ENCODE measurements at regions not wholly inside any gene's neighbourhood (a gene's known extent, or its start where the extent isn't known, plus 50 kb on each side); places are given as distances from the start of the nearest gene placed in this dataset.

DNA sequence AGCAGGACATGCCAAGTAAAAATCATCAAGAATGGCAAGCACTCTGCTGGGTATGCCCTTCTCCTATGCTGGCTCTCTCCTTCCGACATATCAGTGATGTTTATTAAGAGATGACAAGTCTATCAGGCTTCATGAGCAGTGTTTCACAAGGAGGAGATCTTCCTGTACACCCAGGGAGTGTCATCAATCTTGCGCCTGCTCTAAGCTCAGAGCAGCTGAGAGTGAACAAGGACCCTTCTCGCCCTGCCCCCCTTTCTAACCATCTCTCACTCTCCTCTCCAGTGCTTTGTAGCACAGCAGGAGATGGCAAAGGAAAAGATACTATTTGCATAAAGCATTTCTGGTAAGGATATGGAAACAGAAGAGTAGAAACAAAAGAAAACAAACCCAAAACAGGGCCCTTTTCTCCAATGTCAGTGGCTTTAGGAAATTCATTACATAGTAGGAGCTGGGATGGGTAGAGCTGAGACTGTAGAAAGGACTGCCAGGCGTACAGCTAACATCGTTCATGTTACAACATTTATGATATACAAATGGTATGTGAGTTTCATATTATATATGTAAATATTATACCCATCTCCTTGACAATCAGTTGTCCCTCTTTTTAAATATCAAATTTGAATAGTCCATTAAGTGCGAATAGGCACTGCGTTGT, 201.7 kb downstream of the NUF2 start:
- TF ChIP-seq NR2C2 (IDR thresholded peaks at IDR 0.05; ENCODE audit: borderline replicate concordance, control insufficient read depth, insufficient read length, low read depth) (no peak), SIN3A (IDR thresholded peaks at IDR 0.05; ENCODE audit: low read depth, low read length) (no peak), JUND (IDR thresholded peaks at IDR 0.05; ENCODE audit: low read depth, low read length) (no peak), TARDBP (IDR thresholded peaks at IDR 0.05; ENCODE audit: borderline replicate concordance) (no peak), BHLHE40 (IDR thresholded peaks at IDR 0.05; ENCODE audit: borderline replicate concordance in 1 of 2, low read depth in 2 of 2, low read length in 1 of 2) (no peak), RCOR1 (conservative IDR thresholded peaks at IDR 0.05; ENCODE audit: low read depth, low read length) (no peak), YY1 (IDR thresholded peaks at IDR 0.05; ENCODE audit: low read depth, low read length) (no peak), SREBF1 (IDR thresholded peaks at IDR 0.05; ENCODE audit: low read length) (no peak)
- TF ChIP-seq, protein P1, sequence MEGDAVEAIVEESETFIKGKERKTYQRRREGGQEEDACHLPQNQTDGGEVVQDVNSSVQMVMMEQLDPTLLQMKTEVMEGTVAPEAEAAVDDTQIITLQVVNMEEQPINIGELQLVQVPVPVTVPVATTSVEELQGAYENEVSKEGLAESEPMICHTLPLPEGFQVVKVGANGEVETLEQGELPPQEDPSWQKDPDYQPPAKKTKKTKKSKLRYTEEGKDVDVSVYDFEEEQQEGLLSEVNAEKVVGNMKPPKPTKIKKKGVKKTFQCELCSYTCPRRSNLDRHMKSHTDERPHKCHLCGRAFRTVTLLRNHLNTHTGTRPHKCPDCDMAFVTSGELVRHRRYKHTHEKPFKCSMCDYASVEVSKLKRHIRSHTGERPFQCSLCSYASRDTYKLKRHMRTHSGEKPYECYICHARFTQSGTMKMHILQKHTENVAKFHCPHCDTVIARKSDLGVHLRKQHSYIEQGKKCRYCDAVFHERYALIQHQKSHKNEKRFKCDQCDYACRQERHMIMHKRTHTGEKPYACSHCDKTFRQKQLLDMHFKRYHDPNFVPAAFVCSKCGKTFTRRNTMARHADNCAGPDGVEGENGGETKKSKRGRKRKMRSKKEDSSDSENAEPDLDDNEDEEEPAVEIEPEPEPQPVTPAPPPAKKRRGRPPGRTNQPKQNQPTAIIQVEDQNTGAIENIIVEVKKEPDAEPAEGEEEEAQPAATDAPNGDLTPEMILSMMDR (IDR thresholded peaks at IDR 0.05 in 2 of 3, conservative IDR thresholded peaks at IDR 0.05 in 1 of 3; ENCODE audit: control insufficient read depth in 2 of 3, extremely low read depth in 1 of 3, insufficient read depth in 1 of 3, low read depth in 3 of 3, low read length in 3 of 3): no peak
- TF ChIP-seq, protein P2, sequence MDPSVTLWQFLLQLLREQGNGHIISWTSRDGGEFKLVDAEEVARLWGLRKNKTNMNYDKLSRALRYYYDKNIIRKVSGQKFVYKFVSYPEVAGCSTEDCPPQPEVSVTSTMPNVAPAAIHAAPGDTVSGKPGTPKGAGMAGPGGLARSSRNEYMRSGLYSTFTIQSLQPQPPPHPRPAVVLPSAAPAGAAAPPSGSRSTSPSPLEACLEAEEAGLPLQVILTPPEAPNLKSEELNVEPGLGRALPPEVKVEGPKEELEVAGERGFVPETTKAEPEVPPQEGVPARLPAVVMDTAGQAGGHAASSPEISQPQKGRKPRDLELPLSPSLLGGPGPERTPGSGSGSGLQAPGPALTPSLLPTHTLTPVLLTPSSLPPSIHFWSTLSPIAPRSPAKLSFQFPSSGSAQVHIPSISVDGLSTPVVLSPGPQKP (IDR thresholded peaks at IDR 0.05; ENCODE audit: low read depth, low read length): no peak
